ENCODE measurements at regions not wholly inside any gene's neighbourhood (a gene's known extent, or its start where the extent isn't known, plus 50 kb on each side); places are given as distances from the start of the nearest gene placed in this dataset.

DNA sequence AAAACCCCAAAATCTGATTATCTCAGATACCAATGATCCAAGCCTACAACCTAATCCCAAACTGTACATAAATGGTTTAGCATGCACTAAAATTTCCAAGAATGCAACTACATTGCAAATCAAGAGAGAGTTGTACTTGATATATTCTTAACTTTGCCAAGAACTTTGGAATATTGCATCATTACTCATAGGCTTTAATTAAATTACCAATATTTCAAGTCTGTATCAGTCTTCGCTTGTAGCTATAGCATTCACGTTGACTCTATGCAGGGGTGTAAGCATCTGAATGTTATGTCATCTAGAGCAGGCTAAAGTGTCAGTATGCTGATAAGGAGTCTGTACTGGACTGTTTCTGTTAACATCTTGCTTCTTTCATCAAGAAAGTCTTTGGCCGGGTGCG lies 56.3 kb downstream of the FOXI3 start:
- Mint-ChIP-seq H3K4me3 (no peak overlapping the region), H3K27me3 (ENCODE audit: low read depth in 3 of 3) (peaks cover 2 to 9% (median 5%) of the 10 kb centered on the region in 3 donors), H3K9me3 (peaks cover 0 to 5% (median 0%) of the 10 kb centered on the region in 7 donors), H3K36me3 (no peaks in the 10 kb centered on the region), H3K27ac (peak overlapping the region in 1 of 7 donors; percentile 53), H3K4me1 (no peaks in the 10 kb centered on the region)
- no peaks in the 10 kb centered on the region for H3K79me2 ChIP-seq (ENCODE audit: insufficient read depth, low read length)
- DNase-seq: no peak
- TF ChIP-seq CTCF (IDR thresholded peaks at IDR 0.05): no peak
- H3K27ac ChIP-seq (ENCODE audit: low read depth in 1 of 2, low read length in 2 of 2): no peak overlapping the region
- no peak overlapping the region for H3K9ac ChIP-seq (ENCODE audit: insufficient read depth, low read length, poor library complexity, severe bottlenecking)
- H4K20me1 ChIP-seq (ENCODE audit: insufficient read depth, low read length): no peaks in the 10 kb centered on the region
- no peaks in the 10 kb centered on the region for H3K9me3 ChIP-seq (replicated peaks in 1 of 2; ENCODE audit: control insufficient read depth in 1 of 2, insufficient read depth in 1 of 2, low read length in 2 of 2)
- H3K4me1 ChIP-seq (ENCODE audit: control insufficient read depth in 1 of 2, insufficient read depth in 2 of 2, low read length in 2 of 2): no peaks in the 10 kb centered on the region
- no peaks in the 10 kb centered on the region for H3K27me3 ChIP-seq (ENCODE audit: control insufficient read depth in 2 of 2, insufficient read depth in 2 of 2, low read length in 2 of 2)
- no peaks in the 10 kb centered on the region for H3K36me3 ChIP-seq (replicated peaks in 1 of 2; ENCODE audit: control insufficient read depth in 1 of 2, insufficient read depth in 2 of 2, low read length in 2 of 2)
- intact Hi-C loops (cut with micrococcal nuclease): no loop called here
- no peak overlapping the region for H2AFZ ChIP-seq (ENCODE audit: insufficient read depth, low read depth, low read length, poor library complexity, severe bottlenecking)
- no peak overlapping the region for H3K4me3 ChIP-seq (replicated peaks in 1 of 3; ENCODE audit: low read depth in 2 of 3, low read length in 3 of 3)
- no CpG with 5 or more reads among the region's 4 CpGs for WGBS (ENCODE audit: insufficient coverage)
- no peak overlapping the region for H3K4me2 ChIP-seq (replicated peaks; ENCODE audit: extremely low read depth, low read length, poor library complexity, severe bottlenecking)

DNA sequence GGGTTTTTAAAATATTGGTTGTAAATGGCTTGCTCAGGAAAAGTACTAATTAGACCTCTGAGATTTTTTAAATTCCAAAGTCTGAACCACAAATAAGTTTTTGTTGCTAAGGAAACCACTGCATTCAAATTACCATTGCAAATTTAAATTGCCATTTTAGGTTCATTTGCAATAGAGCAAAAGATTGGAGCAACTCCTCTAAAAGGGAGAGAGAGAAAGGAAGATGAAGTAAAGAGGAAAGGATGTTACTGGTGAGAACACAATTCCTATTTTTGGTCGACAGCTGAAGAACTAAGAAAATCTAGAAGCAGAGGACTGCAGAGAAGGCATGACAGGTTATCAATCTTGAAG lies 74.9 kb downstream of the FOXI3 start:
- Histone ChIP-seq H2AFZ (ENCODE audit: insufficient read depth, low read depth, low read length, poor library complexity, severe bottlenecking) (no peak overlapping the region), H3K4me1 (ENCODE audit: control insufficient read depth in 1 of 2, insufficient read depth in 2 of 2, low read length in 2 of 2) (no peaks in the 10 kb centered on the region), H3K4me2 (replicated peaks; ENCODE audit: extremely low read depth, low read length, poor library complexity, severe bottlenecking) (no peak overlapping the region), H3K27me3 (ENCODE audit: control insufficient read depth in 2 of 2, insufficient read depth in 2 of 2, low read length in 2 of 2) (no peaks in the 10 kb centered on the region), H3K4me3 (replicated peaks in 1 of 3; ENCODE audit: low read depth in 2 of 3, low read length in 3 of 3) (no peak overlapping the region), H3K9ac (ENCODE audit: insufficient read depth, low read length, poor library complexity, severe bottlenecking) (no peak overlapping the region), H3K9me3 (replicated peaks in 1 of 2; ENCODE audit: control insufficient read depth in 1 of 2, insufficient read depth in 1 of 2, low read length in 2 of 2) (peaks cover 0 to 6% of the 10 kb centered on the region in 2 donors), H4K20me1 (ENCODE audit: insufficient read depth, low read length) (no peaks in the 10 kb centered on the region), H3K27ac (ENCODE audit: low read depth in 1 of 2, low read length in 2 of 2) (no peak overlapping the region), H3K79me2 (ENCODE audit: insufficient read depth, low read length) (no peaks in the 10 kb centered on the region), H3K36me3 (replicated peaks in 1 of 2; ENCODE audit: control insufficient read depth in 1 of 2, insufficient read depth in 2 of 2, low read length in 2 of 2) (no peaks in the 10 kb centered on the region)
- intact Hi-C loops (cut with micrococcal nuclease): no loop called here
- TF ChIP-seq CTCF (IDR thresholded peaks at IDR 0.05): no peak
- Mint-ChIP-seq H3K4me1 (no peaks in the 10 kb centered on the region), H3K27ac (no peak overlapping the region), H3K9me3 (peaks cover 0 to 20% (median 9%) of the 10 kb centered on the region in 7 donors), H3K36me3 (no peaks in the 10 kb centered on the region), H3K4me3 (no peak overlapping the region), H3K27me3 (ENCODE audit: low read depth in 3 of 3) (peaks cover 3 to 5% (median 4%) of the 10 kb centered on the region in 3 donors)
- WGBS (ENCODE audit: insufficient coverage): no CpG with 5 or more reads among the region's 1 CpG
- DNase-seq: no peak

All from CD14-positive monocyte (primary cell).